NCI-H510A treated with DMSO at 0.1 percent for 48 hours (cell line): ENCODE measurements at regions not wholly inside any gene's neighbourhood (a gene's known extent, or its start where the extent isn't known, plus 50 kb on each side); places are given as distances from the start of the nearest gene placed in this dataset.

ENCODE experiments used
- DNase-seq: peaks from one replicate; lab custom pipeline; 2025; lab: John Stamatoyannopoulos, UW

DNA sequence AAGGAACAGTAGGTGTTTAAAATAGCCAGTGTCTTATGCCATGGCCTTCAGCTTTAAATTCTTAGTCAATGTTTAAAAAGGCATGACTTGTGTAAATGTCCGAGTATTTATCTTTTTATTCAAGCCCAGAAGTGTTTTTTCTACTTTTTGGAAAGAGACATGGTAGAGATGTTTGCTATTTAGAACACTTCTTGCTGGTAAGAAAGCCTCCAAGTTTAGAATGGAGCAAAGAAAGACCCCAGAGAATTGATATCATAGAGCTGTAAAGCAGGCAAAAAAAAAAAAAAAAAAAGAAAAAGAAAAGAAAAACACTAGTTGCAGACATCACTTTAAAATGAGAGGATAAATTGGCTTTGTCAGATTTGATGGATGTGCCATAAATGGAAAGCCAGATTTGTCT lies 375.1 kb downstream of the TMEM167A start:
- DNase-seq, result no peak

DNA sequence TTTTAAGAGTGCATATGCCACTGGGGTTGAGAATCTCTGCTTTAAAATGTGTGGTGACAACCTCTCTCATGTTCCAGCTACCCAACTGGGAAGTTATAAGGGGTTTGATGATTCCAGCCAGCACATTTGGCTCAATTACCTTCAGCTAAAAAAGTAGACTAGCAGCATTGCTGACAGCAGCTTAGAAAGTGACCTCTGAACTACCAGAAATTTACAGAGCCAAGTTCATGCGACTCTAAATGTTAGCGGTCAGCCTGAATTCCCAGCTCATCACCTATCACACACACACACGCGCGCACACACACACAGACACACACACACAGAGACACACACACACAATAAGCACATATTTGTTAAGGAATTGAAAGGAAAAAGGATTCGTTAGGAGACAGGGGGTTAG lies 377.5 kb downstream of the TMEM167A start:
- no peak for DNase-seq

DNA sequence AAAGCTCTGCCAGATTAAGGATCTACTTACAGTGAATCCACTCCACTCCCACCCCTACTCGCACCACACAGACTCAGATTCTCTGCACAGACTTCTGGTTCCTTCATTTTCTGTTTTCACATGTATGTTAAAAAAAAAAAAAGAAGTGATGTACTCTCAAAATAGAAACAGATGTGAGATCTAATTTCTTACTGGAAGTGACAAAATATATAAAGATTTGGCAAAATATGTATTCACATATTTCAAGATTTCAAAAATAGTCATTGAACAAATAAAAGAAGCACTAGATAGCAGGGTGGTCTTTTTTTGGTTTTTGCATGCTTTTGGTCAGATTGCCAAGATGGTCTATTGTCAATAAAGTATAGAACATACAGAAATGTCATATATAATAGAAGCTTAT lies 379.2 kb downstream of the TMEM167A start:
- DNase-seq, result no peak

DNA sequence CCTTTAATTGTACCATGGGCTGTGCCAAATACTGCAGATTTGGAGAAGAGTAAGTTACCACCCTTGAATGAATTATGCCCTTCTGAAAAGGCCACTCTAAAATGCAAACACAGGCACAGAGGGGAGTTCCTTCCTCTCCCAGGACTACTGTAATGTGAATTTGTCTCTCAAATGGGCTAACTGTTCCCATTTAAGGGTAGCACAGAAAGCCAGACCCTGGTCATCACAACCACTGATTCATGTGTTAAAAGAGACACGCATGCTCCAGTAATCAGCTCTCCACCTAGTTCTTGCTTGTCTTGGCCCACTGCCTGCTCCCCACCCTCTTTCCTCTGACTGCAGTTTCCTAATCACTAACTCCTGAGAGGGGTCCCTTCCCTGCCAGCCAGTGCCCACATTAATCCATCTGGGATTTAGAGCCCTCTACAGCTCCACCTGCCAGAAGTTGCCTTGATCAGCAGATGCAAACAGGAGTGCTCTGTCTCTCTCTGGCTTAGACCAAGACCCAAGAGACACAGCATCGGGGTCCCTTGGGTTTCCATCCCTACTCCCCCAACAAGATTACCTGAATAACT lies 382.4 kb downstream of the TMEM167A start:
- no peak for DNase-seq

DNA sequence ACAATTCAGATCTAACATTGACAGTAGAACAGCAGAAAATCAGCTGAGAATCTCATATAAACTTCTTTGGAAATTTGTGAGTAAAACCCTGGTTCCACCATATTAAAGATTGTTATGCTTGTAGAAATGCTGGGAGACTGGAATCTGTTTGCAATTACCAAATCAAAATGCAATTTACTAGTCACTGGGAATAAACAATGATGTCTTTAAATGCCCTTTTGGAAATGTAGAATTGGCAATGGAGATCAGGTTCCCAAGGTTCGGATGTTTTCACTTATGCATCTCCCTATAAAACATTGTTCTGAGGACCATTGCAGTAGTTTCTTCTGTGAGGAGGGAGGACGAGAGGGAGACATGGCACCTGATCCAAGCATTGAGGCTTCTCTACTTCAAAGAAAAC lies 384.4 kb downstream of the TMEM167A start:
- DNase-seq, result no peak

DNA sequence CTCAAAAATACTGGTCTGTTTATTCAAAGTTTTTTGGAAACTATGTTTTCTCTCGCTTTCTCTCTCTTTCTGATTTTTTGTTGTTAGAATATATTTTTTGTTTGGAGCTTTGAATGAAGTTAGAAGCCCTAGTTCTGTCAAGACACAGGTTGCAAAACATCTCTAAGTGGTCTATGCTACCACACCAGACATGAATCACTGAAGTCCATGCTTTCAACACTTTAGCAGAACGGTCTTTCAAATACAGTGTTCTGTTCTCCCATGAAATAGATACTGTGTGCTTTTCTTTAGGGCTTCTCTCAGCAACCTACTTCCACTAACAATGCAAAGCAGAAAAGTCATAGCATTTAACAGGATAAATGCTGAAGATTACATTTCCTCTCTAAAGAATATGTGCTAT lies 392.5 kb downstream of the TMEM167A start:
- no peak for DNase-seq

DNA sequence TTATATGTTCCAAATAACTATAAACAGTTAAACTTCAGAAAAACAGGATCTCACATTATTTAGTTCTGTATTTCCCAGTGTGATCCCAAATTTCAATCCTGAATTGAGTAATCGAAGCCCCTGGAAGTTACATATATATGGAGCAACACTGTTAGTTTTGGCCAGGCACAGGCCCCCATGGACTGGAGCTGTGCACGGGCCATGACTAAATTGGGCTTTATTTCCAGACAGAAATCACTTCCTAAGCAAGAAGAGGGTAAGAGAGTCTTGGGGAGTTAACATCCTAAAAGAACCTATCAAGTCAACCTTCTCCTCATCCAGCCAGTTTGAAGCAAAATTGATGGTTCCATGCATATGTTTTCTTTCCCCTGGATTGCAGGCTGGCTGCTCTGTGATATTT lies 393.0 kb downstream of the TMEM167A start:
- no peak for DNase-seq

DNA sequence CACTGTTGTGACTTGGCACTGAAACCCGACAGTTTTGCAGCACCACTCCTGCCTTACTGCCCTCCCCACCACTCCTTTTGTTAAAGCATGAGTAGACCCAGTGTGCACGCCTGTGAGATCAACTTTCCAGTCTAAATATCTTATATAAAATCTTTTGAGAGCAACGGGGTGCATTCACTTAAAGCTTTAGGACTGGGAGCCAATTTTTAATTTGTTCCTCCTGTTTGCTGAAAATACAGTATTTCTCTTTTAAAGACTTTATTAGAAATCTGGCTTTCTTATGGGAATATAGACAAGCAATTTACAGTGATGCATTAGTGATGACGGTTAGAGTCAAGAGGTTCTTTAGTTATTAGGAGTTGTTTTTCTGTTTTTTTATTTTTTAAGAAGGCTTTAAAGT lies 397.5 kb downstream of the TMEM167A start:
- DNase-seq, result no peak

DNA sequence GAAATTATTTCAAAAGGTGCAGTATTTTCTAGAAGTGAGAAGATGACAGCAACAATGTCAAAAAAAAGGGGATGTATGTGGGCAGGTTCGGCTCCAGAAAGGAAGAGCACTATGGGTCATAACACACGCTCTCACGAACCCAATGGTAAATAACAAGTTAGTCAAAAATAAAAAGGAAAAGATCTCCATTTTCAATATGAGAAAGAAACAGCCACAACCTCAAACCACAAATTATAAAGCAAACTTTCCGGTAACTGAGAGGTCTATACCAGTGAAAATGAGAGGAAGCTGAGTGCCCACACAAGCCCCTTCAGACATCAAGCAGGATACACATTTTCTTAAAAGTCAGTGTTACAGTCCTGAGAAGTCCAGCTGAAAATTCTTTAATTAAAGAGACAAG lies 398.5 kb upstream of the RPS23 start:
- DNase-seq, result no peak

DNA sequence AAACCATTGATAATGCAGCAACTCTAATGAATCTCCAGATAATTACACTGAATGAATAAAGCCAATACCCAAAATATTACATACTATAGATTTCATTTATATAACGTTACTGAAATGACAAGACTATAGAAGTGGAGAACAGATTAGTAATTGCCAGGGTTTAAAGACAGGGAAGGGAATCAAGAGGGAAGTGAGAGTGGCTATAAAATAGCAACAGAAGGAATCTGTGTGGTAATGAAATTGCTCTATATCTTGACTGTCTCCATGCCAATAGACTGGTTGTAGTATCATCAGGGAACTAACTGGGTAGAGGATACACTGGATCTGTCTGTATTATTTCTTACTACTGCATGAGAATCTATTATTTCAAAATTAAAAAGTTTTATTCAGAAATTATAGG lies 396.5 kb upstream of the RPS23 start:
- no peak for DNase-seq

DNA sequence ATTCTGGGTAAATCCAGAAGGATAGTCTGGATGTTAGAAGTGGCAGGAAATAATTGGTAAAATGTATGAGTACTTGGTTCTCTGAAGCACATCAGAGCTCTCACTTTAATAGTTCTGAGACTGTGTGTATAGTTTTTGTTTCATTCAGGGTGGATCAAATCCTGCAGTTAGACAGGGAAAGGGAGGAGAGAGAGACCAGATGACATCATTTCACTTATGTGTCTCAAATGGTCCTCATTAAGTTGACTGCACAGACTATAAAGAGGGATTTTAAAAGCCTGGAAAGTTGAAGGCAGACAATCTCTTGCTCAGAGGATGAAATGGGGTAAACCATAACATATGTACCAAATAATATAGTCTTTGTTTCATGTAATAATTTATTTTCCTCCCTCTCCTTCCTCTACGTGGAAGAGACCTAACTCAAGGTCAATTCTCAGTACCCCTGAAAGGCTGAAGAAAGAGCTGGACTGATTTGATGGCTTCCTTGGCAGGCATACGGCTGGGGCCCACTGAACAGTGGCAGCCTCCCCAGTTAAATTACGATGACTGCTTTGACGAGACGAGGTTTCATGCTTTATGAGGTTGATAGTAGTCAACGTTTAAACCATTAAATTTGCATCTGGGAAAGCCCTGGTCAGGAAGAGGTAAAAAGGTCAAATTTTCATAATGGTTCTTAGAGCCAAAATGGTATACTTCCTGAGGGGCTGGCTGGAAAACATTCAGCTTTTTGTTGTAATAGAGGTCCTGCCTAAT lies 395.1 kb upstream of the RPS23 start:
- DNase-seq, result no peak

DNA sequence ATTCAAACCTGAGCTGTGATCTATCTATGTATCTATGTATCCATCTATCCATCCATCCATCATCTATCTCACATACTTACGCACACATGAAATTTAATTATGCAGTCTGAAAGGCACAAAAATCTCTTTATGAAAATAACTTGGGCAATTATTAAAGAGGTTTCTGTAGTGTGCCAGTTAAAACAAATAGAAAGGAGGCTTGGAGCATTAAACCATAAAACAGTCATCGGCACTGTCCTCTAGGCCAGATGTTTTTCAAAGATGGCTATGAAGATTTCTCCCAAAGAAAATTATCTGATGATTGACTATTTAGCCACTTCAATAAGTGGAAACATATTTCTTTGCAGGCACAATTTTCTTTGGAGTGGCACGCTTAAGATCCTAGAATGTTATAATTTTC lies 392.5 kb upstream of the RPS23 start:
- DNase-seq, result no peak

DNA sequence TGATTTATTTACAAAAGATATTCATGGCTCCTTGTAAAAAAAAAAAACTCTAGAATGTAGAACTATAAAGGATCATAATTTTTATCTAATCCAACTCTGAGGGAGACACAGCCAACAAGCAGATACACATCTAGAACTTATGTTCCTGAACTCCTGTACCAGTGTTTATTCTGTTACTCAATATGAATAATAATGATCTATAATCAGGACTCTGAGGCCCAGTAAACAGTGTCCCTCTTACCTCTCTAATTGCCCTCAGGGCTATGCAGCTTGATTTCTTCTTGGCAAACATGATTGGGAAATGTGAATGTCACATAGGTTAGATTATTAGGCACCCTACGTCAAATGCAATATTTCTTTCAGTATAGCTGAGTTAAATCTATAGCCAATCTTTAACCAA lies 391.6 kb upstream of the RPS23 start:
- DNase-seq, result peak; percentile 2

DNA sequence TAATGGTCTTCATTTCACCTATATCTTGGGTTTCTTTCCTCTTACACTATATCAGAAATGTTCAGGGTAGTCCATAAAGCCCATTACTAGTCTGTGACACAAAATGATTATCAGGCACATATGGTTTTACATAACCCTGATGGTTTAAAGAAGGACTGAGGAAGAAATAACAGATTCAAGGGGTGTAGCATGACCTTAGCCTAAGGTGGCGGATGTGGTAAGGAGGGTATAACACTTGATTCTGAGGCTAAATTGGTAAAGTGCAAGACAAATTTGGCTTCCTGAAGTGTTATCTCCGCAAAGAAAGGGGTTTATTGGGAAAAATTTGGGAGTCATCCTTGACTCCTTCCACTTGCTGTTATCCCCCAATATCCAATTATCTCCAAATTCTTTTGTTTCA lies 388.2 kb upstream of the RPS23 start:
- DNase-seq, result no peak

DNA sequence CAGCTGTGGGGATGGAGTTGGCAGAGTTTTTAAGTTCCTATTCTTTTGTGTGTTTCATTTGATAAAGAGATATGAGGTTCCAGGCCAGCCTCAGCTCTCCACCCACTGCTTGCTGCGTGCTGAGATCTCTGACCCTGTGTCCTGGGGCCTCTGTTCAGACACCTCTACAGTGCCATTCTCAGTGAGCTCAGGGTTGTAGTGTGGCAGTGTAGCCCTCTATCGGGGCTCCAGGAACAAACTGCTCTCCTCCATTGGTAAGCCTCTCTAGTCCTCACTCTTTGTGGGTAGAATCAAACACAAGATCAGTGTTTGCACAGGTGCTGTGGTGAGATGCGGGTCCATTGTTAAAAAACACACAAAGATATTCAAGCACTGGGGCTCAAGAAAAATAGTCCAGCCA lies 386.6 kb upstream of the RPS23 start:
- DNase-seq, result peak; percentile 86

DNA sequence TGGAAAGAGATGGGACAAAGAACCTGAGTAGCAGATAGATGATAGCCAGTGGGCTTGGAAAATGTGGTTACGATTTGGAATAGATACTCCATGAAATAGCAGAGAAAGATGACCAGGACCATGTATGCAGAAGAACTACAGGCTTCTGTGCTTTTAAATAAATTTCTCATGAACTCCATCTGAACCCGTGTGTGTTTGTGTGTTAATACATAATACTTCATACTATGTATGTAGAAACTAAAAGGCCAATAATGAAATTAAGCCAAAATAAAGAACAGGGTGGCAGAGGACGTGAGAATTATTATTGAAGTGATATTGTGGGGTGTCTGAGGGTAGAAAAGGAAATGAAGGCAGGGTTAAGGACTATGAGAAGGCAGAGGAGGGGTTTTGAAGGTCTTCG lies 385.1 kb upstream of the RPS23 start:
- no peak for DNase-seq

DNA sequence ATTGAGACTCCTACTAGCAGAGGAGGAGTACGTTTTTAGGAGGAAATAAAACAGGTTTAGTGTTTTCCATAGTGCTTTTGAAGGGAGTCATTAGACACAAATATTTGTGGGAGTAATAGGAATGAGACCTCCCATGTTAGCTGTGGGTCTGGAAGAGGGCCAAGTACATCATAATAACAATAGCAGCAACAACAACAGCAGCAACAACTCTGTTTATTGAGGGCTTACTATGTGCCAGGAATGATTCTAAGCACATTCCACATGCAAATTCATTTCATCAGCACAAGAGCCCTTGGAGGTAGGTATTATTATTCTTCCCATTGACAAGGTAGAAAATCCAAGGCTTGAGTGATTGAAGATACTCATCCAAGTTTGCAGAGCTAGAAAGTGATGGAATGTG lies 384.2 kb upstream of the RPS23 start:
- DNase-seq, result no peak

DNA sequence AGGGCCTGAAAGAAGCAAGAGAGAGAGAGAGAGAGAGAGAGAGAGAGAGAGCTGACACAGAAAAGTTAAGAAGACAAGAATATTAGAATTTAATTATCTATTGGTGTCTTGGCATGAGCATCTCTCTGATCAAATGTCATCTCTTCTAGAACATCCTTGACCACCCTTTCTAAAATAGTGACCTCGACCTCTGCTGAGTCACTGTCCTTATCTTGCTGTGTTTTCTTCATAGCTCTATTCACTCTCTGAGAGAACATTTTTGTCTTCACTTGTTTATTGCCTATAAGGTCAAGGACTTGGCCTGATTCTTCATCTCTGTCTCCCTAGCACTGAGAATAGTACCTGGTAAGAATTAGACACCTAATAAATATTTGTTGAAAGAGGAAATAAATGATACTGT lies 383.8 kb upstream of the RPS23 start:
- no peak for DNase-seq

DNA sequence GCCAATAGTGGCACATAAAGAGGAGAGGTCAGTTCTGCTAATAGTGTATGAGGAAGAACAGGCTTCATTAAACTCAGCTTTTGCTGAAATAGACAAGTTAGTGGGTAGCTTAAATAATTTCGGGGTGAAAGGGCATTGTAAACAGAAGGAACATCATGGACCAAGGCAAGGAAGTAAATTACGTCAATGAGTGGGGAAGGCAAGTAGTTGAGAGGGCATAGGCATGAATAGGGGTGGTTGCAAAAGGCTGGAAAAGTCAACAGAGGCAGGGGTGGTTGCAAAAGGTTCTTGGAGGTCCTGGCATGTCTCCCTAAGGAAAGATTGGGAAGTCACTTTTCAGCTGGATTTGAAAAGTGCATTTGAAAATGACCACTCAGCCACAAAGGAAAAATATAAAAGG lies 383.3 kb upstream of the RPS23 start:
- no peak for DNase-seq

DNA sequence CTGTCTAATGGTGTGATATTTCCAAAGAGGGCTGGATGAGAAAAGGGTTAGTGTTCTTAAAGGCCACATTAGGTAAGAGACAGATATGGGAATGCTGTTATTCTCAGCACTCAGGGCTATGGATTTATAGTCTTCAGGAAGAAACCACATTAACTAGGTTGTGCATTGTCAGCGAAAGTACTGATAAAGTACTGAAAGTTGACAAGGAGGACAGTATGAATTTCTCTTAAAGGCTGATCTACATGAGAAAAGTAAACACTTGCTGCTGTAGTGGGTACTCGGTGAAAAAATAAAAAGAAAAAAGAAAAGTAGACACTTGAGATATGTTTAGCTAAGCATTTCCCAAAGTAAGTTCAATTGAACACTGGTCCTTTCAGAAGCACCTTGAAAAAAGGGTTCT lies 381.0 kb upstream of the RPS23 start:
- no peak for DNase-seq

DNA sequence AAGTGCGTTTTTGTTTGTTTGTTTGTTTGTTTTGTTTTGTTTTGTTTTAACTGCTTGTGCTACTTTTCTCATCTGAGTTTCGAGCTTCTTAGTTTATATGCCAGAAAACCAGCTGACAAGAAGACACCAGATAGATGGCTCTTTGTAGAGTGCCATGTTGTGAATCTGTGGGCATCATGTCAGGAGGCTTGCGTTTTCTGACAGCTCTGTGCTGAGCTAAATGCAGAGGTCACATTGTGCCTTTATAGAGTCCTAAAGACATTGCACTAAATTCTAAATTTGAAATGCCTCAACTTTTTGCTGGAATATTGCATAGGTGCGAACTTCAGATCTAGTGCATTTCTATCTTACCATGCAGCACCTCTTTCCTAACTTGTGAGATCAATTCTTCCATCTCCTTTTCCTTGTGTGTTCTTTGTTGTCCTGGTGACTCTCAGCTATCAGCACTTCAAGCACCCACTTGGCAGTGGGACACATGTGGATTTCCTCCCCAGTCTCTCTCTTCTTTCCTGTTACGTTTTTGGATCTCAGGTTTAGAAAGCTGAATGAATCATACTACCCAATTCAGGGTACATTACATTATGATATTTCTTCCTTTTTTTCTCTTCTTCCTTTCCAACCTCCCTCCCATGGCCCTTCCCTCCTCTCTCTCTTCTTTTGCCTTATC lies 379.0 kb upstream of the RPS23 start:
- no peak for DNase-seq

DNA sequence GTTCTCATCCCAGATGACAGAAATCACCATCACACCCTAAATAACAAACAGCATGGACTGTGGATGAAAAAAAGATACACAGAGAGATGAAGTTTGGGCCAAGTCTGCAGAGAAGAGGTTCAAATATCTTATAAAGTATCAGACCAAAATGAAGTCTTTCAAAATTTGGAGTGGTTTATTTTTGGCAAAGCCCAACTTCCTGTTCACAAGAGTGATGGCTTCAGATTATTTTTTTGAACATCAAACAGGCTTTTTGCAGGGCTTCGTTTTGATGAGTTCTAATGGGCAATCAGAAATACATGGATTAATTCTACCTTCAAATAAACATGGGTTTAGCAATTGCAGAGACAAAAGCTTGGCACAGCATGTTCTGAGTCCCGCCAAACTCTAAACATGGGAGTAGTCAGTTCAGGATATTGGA lies 378.2 kb upstream of the RPS23 start:
- DNase-seq, result no peak

DNA sequence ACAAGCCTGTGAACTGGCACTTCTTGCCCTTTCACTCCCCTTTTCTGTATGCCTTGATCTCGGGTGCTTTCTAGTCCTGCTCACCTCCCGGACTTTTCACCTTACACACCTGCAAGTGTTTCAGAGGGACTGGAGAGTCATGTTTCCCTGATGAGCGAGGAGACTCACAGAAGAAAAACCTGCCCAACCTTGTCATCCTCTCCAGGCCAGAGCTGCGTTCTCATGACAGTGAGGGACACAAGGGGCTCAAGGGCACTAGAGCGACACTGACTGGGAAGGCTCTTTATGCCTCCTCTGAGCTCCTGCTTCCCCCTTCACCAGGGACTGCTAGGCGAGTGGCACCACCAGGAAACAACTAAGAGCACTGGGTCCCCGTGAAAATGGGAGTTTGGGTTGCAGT lies 376.9 kb upstream of the RPS23 start:
- peak; percentile 30 for DNase-seq

DNA sequence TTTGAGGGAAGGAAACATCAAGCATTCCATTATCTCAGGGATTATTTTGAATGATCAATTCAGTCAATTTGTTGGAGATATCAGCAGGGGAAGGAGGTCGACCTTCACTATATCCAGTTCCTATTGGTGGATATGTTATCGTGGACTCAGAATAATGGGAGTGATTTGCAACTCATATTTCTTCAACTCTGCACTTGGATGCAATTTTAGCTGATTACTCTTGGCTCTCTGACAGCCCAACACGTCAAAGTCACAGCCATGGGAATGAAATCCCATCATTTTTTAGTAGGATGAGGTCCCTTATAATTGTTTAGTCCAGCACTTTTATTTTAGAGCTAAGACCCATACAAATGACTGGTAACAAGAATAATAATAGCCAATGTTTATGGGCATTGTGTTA lies 371.8 kb upstream of the RPS23 start:
- DNase-seq, result no peak
